Activated CD8-positive, alpha-beta T cell treated with anti-CD3 and anti-CD28 coated beads for 36 hours (primary cell): ENCODE measurements at regions not wholly inside any gene's neighbourhood (a gene's known extent, or its start where the extent isn't known, plus 50 kb on each side); places are given as distances from the start of the nearest gene placed in this dataset.

Experiments used
- ATAC-seq: fragments of 200-7000 bp; cut with Tn5 transposase; one replicate; pipeline ENCODE4 v1.10.0; 2021; ENCODE audit warnings: mild to moderate bottlenecking, moderate library complexity
- CTCF ChIA-PET: fragments of 350-600 bp; sonication (Branson Sonifier 250); formaldehyde crosslinking; loops from one replicate; lab custom pipeline; 2021; ENCODE audit warnings: antibody characterized with exemption; lab: Charles Lee
- POLR2A ChIA-PET: fragments of 350-600 bp; sonication (Branson Sonifier 250); formaldehyde crosslinking; loops from one replicate; lab custom pipeline; 2021; ENCODE audit warnings: antibody characterized with exemption; lab: Charles Lee
- DNase-seq: peaks from one replicate; pipeline ENCODE4 v3.0.0-alpha.2; 2020
- H3K27ac Mint-ChIP-seq: one replicate; pipeline ENCODE4 v1.8.0; 2021; ENCODE audit warnings: mild to moderate bottlenecking, mixed read lengths
- H3K27me3 Mint-ChIP-seq: one replicate; pipeline ENCODE4 v1.8.0; 2021; ENCODE audit warnings: mixed read lengths
- H3K36me3 Mint-ChIP-seq: one replicate; pipeline ENCODE4 v1.8.0; 2021; ENCODE audit warnings: low read depth, mixed read lengths
- H3K4me1 Mint-ChIP-seq: one replicate; pipeline ENCODE4 v1.8.0; 2021; ENCODE audit warnings: low read depth, mixed read lengths
- H3K4me3 Mint-ChIP-seq: one replicate; pipeline ENCODE4 v1.8.0; 2021; ENCODE audit warnings: mild to moderate bottlenecking, moderate library complexity, mixed read lengths
- H3K9me3 Mint-ChIP-seq: one replicate; pipeline ENCODE4 v1.8.0; 2021; ENCODE audit warnings: mixed read lengths
- CTCF ChIP-seq: fragments of 200-600 bp; IDR thresholded peaks from one replicate; pipeline ENCODE4 v1.8.0; 2022; ENCODE audit warnings: antibody characterized with exemption, mild to moderate bottlenecking
- intact Hi-C: fragments of 100-400 bp; cut with micrococcal nuclease; formaldehyde crosslinking; loops from one replicate; pipeline ENCODE4 v1.10.0; 2022

GRCh38 chr3:193830791-193831191 lies 237.8 kb downstream of the OPA1 start:
- no peaks in the 10 kb centered on the region for H3K9me3 Mint-ChIP-seq
- no peak overlapping the region for H3K4me3 Mint-ChIP-seq
- DNase-seq (no peak), ATAC-seq (no peak)
- H3K27ac Mint-ChIP-seq, result no peak overlapping the region
- no peaks in the 10 kb centered on the region for H3K36me3 Mint-ChIP-seq
- no peaks in the 10 kb centered on the region for H3K4me1 Mint-ChIP-seq
- ChIA-PET CTCF (no interaction called here), POLR2A (no interaction called here)
- H3K27me3 Mint-ChIP-seq, result no peaks in the 10 kb centered on the region
- no peak for TF ChIP-seq CTCF
- intact Hi-C loops, result no loop called here

- Mint-ChIP-seq H3K4me1 (no peaks in the 10 kb centered on the region), H3K4me3 (no peak overlapping the region), H3K27me3 (no peaks in the 10 kb centered on the region), H3K36me3 (no peaks in the 10 kb centered on the region), H3K27ac (no peak overlapping the region), H3K9me3 (no peaks in the 10 kb centered on the region)
- ATAC-seq (no peak), DNase-seq (no peak)
- ChIA-PET CTCF (no interaction called here), POLR2A (no interaction called here)
- intact Hi-C loops, result no loop called here
- no peak for TF ChIP-seq CTCF
Measured at GRCh38 chr3:193831495-193832455, 238.8 kb downstream of the OPA1 start.

- no peaks in the 10 kb centered on the region for H3K4me1 Mint-ChIP-seq
Measured at GRCh38 chr3:193832833-193833413, 239.9 kb downstream of the OPA1 start.

GRCh38 chr3:193833592-193833991 lies 240.6 kb downstream of the OPA1 start:
- intact Hi-C loops, result no loop called here
- ATAC-seq, result no peak

More at GRCh38 chr3:193832833-193833413, 239.9 kb downstream of the OPA1 start:
- TF ChIP-seq CTCF, result no peak
- H3K27ac Mint-ChIP-seq, result no peak overlapping the region
- H3K27me3 Mint-ChIP-seq, result peaks cover 2% of the 10 kb centered on the region
- ChIA-PET POLR2A (no interaction called here), CTCF (no interaction called here)
- no peak overlapping the region for H3K4me3 Mint-ChIP-seq
- no peaks in the 10 kb centered on the region for H3K9me3 Mint-ChIP-seq
- DNase-seq (no peak), ATAC-seq (no peak)
- intact Hi-C loops, result no loop called here
- no peaks in the 10 kb centered on the region for H3K36me3 Mint-ChIP-seq

More at GRCh38 chr3:193833592-193833991, 240.6 kb downstream of the OPA1 start:
- Mint-ChIP-seq H3K36me3 (no peaks in the 10 kb centered on the region), H3K27ac (no peak overlapping the region), H3K4me3 (no peak overlapping the region), H3K27me3 (peaks cover 3% of the 10 kb centered on the region), H3K4me1 (no peaks in the 10 kb centered on the region), H3K9me3 (no peaks in the 10 kb centered on the region)
- TF ChIP-seq CTCF, result no peak
- CTCF ChIA-PET, result interaction anchor here (0.7 to 1.2 kb wide), 2 partner anchors 30 to 52 kb away, joined by 3 to 6 read pairs; no protein-coding TSS in a partner anchor
- DNase-seq, result no peak
- POLR2A ChIA-PET, result no interaction called here
